ENCODE measurements at regions not wholly inside any gene's neighbourhood (a gene's known extent, or its start where the extent isn't known, plus 50 kb on each side); places are given as distances from the start of the nearest gene placed in this dataset.

DNA sequence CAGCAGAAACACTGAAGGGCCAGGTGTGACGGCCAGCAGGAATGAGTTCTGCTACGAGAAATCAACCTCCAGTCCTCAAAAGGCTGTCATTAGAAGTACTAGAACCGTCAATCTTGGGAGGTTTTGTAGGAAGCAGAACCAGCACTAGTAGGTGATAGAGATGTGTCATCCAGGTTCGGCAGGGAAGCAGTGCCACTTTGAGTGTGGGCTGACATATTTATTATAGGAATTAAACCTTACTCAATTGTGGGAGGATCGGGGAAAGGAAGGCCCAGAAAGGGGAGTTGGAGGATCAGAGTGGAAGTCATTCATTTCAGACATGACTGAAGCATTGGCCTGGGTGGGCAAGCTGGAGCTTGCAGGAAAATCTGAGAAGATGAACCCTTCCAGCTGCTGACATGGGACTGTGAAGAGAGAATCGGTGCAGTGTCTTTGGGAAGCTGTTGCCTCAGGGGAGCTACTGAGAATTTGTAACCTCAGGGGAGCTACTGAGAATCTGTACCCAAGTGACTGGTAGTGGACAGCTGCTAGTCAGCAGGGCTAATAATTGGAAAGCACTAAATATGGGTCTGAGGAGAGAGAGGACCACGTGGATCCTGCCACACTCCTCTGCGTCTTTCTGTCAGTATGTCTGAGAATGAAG, 177.4 kb downstream of the SPRY1 start:
- no peak for DNase-seq (ENCODE audit: low read depth, low spot score)

DNA sequence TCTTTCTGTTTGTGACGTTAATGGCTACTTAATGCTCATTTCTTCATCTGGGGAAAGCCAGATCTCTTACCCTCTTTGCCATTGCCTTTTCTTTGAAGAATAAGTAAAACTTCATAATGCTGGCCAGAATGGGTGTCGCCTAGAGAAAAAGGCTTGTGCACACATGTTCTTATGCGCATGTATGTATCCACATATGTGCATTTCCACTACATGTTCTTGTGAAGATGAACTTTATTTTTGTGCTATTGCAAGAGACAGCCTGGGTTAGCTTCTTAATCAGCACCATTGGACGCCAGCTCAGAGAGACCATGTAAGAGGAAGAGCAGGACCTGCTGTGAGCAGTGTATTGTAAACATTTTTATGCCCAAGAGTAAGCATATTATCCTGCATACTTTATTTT, 178.7 kb downstream of the SPRY1 start:
- no peak for DNase-seq (ENCODE audit: low read depth, low spot score)

DNA sequence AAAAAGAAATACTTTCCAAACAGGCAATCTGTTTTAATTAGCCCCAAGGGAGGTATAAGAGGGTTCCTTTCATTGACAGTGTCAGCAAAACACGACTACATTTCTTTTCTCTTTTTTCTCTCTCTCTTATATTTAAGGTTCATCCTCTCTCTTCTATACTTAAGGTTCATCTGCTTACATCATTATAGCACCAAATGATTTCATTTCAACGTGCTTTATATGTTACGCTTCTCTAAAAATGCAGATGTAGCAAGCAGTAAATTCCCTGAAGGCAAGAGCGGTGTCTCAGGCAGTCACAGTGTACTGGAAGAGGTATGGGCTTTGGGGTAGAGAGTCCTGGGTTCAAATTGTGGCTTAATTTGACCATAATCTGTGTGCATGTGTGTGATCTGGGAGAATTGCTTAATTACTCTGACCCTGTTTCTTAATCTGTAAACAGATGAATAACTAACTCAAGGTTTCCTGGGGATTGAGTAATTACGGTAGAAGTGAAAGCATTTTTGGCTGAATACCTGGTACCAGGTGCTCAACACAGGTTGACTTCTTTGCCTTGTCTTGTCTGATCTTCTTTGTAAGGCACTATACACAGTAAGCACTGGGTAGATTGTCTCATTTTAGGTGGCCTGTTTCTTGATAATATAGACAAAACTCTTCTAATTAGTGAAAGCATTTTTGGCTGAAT, 180.8 kb downstream of the SPRY1 start:
- DNase-seq (ENCODE audit: low read depth, low spot score) = no peak

DNA sequence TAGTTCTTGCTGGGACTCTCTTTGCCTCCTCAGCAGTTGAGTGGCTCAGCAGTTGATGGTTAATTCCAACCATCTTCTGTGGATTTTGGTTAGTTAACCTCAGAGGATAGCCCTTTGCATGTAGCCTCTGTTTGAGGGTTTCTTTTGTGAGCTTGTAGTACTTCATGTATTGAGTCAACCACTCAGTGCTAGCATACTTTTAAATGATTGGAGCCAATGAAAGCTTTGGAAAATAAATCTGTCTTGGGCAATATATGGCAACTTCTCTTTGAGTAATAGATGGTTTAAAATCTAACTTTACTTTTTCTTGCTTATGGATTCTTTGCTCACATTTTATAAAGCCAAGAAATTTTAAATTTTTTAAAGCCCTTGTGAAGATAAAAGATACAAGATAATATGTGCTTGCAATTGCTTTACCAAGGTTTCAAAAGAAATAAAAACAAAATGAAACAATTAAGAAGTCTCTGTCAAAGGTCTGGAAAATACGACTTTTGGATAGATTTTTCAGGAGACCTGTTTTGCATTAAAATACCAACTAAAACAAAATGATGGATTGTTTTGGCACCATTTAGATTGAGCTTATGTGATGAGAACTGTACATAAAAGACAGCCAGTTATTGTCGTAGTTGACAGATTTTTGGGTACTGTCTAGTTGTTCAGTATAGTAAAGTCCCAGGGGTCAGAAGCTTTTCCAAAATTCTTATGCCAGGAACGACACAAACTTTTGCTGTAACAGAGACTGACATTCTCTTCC, 181.9 kb downstream of the SPRY1 start:
- no peak for DNase-seq (ENCODE audit: low read depth, low spot score)

DNA sequence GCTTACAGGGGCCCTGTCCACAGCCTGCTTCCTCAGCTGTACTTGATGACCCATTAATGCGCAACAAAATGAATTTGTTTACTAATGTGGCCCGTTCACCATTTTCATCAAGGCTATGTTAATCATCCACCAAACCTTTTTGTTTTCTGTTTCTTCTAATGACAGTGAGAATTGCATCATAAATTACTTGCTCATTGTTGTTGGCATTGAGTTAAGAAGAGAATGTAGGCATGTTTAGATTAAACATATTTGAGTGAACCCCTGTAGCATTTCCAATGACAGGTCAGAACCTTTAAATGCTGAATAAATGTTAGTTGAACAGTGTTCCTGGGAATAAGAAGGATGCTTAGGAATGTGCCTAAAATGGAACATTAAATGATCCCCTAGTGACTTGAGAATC, 183.4 kb downstream of the SPRY1 start:
- DNase-seq (ENCODE audit: low read depth, low spot score) = no peak

DNA sequence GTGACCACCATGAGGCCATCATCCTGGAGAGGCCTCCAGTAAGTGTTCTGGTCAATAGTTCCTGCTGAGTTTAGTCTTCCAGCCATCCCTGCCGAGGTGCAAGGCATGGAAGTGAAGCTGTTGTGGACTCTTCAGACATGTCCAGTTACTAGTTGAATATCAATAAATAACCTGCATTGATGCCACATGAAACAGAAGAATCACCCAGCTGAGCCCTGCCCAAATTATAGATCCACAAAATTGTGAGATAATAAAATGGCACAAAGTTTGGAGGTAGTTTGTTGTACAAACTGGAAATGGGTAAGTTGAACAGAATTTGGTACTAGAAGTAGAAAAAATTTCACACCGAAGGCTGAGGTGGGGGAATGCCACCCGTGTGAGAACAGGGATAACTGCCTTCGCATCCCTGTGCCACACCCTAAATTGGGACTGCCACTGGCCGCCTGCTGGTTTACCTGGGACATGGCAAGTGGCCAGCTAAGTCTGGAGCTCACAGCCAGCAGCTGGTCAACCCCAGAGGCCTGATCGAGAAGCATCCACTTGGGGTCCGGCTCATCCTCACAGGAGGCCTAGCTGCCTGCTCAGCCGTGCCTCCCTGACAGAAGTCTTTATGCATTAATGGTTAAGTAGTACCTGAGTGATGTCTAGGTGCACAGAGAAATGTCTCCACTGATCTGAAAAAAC, 184.5 kb downstream of the SPRY1 start:
- no peak for DNase-seq (ENCODE audit: low read depth, low spot score)

DNA sequence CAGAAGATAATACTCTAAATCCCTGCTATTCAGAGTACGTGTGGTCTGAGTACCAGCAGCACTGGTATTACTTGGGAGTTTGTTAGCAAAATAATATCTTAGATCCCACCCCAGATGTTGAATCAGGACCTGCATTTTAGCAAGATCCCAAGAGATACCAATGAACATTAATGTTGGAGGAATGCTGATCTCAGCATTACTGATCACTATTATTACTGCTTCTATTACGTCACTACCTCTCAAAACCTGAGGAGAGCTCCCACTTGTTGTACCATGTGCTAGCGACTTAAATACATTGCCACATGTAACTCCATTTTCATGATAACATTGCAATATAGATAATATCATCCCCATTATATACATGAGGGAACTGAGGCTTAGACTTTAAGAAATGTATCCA, 185.2 kb downstream of the SPRY1 start:
- no peak for DNase-seq (ENCODE audit: low read depth, low spot score)

DNA sequence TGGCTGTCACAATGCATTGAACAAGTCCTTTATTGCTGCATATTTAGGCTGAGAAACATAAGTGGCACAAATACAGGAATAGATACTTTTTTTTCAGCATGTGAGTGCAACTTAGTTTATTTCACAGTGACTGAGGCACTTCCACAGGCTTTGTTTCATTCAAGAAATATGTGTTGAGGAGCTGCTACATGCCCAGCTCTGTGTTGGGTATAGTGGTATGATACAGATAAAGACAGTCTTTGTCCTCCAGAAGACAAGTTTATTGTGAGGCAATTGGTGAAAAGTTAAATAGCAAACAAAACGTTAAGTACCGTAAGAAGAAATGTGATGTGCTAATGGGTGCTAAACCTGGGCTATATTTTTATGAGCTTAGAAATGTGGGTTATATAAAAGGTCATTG, 186.4 kb downstream of the SPRY1 start:
- no peak for DNase-seq (ENCODE audit: low read depth, low spot score)

DNA sequence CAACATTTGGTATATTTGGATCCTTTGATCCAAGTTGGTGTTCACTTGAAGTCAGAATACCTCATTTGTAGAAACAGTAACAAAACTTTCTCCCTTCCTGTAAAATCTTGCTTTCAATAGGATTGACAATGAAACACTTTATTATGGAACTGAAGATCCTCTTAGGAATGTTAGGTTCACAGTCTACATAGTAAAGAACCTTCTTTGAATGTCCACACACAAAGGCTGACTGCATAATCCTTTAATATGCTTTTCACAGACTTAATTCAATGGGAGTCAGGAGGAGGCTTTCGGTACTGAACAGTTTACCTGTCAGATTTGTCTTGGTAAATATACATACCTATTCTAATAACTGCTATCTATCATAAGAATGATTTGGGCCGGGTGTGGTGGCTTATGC, 188.5 kb downstream of the SPRY1 start:
- no peak for DNase-seq (ENCODE audit: low read depth, low spot score)

DNA sequence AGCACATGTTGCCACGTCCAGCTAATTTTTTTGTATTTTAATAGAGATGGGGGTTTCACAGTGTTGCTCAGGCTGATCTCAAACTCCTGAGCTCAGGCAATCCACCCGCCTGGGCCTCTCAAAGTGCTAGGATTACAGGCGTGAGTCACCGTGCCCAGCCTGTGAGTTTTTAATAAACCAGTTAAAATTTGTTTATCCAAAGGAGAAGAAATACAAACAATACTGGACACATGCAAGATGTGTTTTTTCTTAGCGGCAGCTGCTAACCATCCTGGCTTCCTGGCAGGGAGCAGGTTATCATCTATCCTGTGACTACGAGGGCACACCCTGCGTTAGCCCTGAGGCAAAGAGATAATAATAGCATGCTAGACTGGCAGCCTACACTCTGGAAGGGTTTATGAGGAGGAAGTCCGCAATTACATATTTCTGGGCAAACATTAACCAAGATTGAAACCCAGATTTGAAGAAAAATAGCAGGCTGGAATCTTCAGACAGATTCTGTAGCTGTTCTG, 191.4 kb downstream of the SPRY1 start:
- DNase-seq (ENCODE audit: low read depth, low spot score) = peak; percentile 48

DNA sequence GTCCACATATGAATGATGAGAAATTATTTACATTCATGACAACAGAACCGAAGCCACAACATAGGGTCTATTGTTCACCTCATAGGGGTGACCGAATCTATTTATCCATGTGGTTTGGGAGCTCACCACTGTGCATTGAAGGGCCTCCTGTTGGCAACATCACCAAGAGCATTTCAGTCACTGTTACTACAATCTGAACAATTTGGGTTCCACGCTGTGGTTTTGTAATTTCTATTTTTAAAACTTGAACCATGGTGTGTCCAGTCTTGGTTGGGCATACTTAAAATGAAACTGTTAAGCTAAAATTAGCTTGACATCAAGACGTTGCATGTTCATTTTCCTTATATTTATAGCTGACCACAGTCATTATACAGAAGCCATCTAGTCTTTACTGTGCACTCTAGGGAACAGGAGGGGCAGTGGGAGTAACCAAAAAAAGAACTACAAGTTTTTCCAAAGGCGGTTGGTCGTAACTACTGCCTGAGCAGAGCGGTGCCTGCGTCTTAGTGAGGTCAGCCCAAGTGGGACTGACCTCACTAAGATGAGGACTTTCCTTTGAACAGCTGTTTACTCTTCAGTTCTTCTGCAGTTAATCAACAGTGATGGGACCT, 192.1 kb downstream of the SPRY1 start:
- peak; percentile 80 for DNase-seq (ENCODE audit: low read depth, low spot score)

DNA sequence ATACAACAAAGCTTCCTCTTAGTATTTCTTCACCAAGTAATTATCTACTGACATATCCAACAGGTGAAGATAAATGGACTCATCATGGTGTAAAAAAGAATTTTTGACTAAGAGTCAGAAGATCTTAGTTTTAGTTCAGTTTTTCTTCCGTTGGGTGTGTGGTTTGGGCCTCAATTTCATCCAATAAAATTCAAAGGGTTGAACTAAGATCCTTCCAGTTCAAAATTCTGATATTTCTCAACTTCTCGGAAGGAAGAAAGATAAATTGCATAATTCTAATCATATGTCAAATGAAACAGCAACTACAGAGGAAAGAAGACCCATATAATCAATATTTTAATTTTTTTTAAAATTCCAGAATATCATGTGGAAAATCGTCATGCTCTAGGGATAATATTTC, 192.7 kb downstream of the SPRY1 start:
- DNase-seq (ENCODE audit: low read depth, low spot score) = no peak

DNA sequence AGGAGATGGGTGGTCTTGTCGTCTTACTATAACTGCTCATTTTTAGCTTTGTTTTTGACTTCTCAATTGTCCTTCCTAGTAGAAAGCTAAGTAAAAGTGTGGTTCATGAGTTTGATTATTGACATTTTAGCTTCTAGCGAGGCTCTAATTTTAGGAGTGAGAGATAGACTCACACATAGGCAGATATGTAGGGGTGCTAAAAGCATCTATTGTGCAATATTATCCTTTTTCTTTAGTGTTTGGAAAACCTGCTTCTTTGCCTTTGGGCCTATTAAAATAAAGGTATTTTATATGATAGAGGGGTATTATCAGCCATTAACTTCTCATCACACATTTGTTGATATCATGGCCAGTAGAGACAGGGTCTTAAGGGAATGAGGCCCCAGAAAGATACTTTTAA, 195.3 kb downstream of the SPRY1 start:
- no peak for DNase-seq (ENCODE audit: low read depth, low spot score)

DNA sequence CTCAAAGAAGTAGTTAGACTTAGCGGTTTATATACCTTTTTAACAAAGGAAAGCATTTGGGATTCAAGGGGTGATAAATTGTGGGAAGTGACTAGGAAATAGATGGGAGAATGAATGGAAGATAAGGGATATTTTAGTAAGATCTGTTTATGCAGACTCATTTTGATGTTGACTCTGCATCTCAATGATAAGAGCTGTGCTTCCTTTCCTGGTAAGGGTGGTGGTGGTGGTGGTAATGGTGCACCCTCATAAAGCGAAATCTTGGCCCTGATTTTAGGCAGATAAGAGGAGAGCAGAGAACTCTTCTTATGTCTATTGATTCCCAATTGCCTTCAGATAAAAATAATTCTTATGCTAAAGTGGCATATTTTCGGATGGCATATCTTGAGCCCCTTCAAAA, 197.1 kb downstream of the SPRY1 start:
- no peak for DNase-seq (ENCODE audit: low read depth, low spot score)

DNA sequence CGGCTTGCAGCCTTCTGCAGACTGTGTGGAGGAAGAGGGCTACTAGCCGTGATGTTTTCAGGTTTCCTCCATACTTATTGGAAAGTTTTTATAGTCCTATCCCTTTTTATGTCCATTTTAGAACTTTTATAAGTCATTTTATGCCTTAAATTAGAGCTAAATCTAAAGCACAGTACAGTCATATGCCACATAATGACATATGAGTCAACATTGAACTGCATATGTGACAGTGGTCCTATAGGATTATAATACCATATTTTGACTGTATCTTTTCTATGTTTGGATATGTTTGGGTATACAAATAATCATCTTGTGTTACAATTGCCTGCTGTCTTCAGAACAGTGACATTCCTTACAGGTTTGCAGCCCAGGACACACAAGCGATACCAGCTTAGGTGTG, 200.2 kb downstream of the SPRY1 start:
- no peak for DNase-seq (ENCODE audit: low read depth, low spot score)

DNA sequence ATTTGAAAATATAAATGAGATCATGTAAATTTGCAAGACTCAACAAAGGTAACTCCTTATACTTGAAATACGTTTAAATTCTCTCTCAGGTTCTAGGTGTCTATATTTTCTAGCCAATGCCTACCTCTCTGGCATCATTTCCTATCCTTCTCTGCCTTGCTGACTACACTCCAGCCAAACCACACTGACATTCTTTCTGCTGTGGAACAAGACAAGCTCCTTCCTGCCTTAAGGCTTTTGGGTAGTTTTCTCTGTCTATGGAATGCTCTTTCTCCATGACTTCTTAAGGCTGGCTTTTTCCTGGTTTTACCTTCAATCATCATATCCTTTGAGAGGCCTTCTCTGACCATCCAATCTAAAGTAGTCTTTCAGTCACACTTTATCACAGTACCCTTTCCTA, 201.0 kb downstream of the SPRY1 start:
- peak; percentile 77 for DNase-seq (ENCODE audit: low read depth, low spot score)

DNA sequence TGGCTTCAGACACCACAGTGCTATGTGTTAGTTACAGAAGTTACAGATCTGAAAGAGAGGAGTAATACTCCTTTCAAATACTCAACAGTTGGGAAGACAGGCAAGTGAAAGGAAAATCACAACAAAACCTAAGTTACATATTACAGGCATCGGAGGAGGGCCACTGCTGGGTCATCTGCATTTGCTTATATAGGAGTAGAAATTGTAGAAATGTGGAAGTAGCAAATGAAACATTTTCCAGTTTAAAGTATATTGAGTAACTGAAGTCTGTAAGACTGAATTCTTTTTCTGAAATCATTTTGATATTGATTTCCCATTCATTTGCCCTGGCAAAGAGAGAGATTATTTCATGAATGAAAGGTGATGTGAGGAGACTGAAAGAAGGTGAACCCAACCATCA, 201.7 kb downstream of the SPRY1 start:
- no peak for DNase-seq (ENCODE audit: low read depth, low spot score)

DNA sequence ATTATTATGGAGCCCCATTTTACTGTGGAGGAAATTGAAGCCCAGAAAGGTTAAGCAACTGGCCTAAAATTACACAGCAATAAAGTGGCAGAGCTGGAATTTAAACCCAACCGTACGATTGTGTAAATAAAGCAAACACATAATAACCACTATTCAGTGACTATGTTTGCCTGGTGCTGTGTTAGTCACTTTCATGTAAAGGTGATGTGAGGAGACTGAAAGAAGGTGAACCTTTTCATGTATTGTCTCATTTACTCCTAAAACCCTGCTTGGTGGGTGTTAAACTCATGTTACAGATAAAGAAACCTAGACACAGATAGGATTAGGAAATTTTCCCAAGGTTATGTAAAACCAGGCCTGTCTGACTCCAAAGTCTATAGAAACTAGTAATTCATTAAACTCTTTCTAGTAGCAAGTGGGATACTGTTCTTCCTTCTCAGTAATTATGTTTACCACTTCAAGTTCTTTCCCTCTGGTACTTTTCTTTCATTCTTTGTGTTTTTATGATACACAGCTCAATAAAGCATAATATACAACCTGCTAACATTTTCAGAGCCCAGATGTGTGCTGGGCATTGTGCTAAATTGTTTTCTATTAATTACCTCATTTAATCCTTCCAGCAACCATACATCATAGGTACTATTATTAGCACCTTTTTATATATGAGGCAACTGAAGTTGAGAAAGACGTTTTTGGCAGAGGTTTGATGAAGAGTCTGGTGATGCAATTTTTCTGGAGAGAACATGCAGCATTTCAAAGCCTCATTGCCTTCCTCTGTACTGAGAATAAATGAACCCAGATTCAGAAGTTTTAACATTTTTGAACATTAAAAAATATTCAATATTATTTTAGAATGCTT, 202.7 kb downstream of the SPRY1 start:
- DNase-seq (ENCODE audit: low read depth, low spot score) = no peak

DNA sequence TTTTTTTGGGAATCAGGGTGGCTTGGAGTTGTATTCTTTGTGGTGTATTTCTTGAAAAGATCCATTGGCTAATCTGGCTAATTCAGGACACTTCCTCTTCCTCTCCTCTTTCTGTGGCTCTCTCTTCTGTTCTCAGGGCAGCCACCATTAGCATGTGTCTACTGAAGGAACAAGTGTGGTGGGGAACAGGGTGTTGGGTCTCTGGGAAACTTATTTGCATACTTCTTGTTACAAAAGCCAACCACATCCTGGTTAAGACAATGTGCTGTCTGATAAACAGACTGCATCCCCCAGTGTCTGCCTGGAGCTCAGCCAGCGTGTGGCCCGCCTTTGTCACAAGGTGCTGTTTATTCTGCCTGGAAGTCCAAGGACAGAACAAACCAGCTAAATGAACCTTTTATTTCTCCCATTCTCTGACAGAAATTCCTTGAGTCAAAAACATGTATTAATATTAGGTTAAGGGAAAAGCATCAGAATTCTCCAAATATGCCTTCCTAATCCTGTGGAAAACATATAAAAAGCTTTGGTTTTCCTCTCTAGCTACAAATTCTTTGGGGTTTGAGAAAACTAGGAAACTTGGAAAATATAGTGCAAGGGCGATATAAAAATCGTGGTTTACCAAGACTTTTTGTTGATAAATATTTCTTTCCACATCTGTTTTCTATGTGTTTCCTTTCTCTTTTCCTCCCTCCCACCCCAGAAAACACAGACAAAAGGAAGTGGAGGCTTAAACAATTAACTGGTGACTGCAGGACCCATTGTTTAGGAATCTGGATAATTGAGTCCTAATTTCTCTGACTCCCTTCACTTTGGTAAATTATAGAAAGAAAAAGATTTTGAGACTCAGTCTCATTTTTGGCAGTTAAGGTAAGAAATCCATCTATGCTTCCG, 203.6 kb downstream of the SPRY1 start:
- peak; percentile 66 for DNase-seq (ENCODE audit: low read depth, low spot score)
